GM19351 (cell line): ENCODE measurements at regions not wholly inside any gene's neighbourhood (a gene's known extent, or its start where the extent isn't known, plus 50 kb on each side); places are given as distances from the start of the nearest gene placed in this dataset.

Experiments
- ATAC-seq: cut with Tn5 transposase; IDR thresholded peaks from one replicate; pipeline ENCODE4 v1.9.1; 2021; ENCODE audit warnings: mild to moderate bottlenecking, moderate library complexity; ENCODE audit not compliant: unreplicated experiment

DNA sequence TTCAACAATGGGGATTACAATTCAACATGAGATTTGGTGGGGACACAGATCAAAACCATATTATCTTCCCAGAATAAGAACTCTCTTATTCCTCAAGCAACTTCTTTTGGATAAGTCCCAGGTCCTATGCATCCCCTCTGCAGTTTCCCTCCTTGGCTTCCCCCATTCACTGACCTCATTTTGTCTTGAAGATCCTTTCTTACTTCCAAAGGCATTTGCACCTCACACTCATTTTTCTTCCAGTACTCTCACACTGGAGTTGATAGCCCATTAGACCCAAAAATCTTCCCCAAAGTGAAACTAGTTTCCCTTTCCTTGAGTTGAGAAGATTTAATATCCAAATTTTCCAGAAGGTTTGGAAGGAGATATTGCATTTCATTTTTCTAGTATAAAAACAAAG is 178.0 kb upstream of the DAPK1 start:
- ATAC-seq, result no peak

DNA sequence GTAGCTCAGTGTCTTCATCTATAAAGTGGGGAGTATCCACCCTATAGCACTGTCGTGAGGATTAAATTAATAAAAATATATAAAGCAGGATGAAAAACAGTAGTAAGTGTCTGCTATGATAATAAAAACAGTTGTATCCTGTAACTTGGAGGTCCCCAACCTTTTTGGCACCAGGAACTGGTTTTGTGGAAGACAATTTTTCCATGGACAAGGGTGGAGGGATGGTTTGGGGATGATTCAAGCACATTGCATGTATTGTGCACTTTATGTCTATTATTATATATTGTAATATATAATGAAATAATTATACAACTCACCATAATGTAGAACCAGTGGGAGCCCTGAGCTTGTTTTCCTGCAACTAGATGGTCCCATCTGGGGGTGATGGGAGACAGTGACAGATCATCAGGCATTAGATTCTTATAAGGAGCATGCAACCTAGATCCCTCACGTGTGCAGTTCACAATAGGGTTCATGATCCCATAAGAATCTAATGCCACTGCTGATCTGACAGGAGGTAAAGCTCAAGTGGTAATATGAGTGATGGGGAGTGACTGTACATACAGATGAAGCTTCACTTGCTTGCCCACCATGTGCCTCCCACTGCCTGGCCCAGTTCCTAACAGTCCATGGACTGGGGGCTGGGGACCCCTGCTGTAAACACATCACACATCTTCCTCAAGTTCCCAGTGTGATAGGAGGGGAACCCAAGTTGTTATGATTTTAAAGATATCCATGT is 177.4 kb upstream of the DAPK1 start:
- no peak for ATAC-seq

DNA sequence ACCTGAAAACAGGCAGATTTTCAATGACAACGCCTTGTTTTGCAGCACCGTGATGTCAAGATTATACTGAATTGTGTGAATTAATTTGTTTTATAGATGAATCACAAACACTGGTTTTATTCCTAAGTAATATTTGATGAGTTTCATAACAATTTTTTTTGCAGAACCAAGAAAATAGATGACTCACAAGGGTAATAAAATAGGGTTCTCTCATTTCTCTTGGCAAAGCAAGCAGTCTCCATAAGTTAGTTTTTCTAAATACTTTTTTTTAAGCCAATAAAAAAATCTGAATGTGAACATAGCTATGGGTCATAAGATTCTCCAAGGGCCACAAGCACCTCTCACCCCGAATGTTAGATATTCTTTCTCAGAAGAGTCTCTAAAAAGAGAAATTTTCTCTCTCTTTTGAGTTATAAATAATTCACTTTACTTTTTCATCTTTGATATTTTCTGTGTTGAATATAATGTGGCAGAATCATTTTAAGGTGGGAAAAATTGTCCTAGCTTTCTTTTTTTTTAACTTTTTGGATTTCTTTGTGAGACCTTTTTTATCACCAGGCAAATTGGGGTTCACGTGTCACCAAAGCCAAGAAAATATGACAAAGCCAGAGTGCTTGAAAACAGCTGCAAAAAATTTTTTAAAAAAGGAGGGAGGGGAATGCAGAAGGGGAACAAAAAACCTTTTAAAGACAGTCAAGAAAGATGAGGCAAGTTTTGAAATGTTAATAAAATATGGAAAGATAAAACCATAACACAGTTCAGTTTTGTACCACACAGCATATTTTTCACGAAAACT is 174.6 kb upstream of the DAPK1 start:
- ATAC-seq, result no peak

DNA sequence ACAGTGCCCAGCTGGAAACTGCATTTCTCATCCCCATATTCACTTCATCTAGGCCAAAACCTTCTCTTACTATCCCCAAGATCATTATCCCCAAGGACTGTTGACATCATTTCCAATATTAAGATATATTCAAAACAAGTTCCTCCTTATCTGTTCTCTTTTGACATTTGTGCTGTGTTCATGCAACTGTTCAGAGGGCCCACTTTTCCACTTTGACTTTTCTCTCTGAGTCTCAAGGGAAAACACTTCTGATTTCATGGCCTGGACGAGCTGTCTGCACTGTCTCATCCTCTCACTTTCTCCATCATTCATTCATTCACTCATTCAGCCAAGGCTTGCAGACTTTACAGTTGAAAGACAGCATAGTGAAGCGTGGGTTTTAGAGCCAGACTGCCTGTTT is 173.7 kb upstream of the DAPK1 start:
- no peak for ATAC-seq

DNA sequence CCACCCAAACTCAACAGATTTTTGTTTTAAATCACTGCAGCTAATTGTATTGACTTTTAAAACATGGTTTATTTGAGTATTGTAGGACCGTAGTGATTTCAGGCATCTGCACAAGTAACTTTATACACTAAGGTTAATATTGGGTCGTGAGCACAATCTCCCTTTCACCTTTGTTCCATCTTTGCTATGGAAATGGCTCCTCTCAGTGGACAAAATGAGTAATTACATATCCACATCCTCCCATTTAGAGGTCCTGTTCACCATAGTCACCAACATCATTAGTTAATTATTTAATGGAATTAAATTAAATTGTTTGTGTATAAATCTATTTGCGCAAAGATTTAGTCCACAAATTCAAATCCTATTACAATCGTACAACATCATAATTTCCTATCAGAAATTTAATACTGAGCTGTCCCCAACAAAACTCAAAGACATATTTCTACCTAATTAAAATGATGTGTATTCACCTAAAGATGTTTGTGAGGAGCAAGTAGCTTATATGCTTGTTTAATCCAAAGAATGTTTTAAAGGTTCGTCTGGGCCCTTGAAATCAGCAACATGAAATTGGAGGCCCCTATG is 173.0 kb upstream of the DAPK1 start:
- ATAC-seq, result peak; percentile 75

DNA sequence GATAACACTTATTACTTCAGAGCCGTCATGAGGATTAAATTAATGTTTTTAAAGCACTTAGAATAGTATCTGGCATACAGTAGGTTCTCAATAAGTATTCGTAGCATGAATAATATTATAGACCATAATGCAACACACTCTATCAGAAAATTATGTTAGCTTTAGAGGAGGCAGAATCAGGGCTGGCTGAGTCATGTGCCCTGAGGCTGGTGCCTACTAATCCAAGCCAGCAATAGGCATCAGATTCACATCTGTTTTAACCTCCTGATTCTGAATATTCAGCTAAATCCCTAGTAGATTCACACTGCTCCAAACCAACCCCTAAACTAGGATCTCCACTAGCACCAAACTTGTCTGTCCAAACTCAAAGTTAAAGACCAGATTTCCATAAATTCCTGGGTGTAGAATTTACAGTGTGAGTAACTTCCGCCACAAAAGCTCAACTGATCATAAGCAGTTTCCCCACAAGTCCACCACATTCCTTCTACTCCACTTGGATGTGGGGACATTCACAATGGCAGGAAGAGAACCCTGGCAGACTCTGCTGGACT is 170.0 kb upstream of the DAPK1 start:
- ATAC-seq, result no peak

DNA sequence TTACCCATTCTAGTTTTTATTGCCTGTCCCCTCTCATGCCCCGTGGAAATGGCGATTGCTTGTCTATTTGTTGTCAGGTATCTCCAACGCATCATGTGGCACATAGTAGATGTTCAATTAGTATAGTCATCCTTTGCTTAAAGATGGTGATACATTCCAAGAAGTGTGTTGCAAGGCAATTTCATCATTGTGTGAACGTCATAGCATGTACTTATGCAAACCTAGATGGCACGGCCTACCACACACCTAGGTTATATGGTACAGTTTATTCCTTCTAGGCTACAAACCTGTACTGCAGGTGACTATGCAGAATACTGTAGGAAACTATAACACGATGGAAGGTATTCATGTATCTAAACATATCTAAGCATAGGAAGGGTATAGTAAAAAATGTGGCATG is 163.9 kb upstream of the DAPK1 start:
- no peak for ATAC-seq

DNA sequence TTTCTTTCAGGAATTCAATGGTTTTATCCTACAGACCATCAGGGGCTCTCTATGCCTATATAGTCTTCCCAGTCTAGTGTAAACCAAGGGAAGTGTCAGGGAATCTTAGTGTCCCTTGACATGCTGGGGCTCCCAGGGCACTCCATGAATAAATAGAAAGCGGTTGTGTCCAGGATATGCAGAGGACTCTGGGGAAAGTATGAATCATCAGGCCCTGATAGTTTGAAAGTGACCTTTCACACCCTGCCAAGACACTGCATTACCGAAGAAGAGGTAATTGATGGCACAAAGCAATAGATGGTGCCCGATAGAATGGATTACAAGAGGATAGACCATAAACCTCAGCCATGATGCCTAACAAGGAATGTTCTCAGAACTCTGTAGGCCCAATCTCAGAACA is 163.3 kb upstream of the DAPK1 start:
- no peak for ATAC-seq

DNA sequence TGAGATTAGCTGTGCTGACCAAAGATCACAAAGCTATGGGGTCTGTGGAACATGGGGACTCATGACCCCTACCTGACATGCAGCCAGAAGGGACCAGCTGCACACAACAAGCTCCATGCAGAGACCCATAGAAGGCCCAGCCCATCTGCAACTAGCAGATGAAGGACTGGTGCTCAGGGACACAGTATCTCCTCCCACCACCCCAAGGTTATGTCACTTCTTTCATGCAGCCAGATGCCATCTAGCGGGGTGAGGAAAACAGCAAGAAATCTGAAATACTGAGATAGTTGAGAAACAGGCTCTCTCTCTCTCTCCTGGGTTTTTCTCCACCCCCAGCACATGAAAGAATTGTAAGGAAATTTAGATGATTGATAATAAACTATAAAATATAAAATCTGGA is 161.3 kb upstream of the DAPK1 start:
- peak; percentile 61 for ATAC-seq

DNA sequence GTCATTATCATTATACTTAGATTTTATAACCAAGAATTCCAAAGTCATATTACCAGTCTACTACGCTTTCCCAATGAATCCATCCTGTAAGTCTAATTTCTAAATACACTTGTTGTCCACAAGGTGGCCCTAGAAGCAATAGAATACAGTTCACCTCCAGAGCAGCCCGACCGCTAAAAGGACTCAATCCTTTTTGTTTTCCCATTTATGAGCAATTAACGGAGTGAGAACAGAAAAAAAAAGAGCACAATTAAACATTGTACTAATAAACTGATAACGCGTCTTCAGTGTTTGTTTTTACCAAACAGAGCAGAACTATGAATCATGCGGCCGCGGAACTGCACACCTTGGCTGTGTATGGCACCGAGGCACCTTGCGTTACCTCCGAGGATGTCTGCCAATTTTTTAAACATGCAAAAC is 160.7 kb upstream of the DAPK1 start:
- ATAC-seq, result peak; percentile 67

DNA sequence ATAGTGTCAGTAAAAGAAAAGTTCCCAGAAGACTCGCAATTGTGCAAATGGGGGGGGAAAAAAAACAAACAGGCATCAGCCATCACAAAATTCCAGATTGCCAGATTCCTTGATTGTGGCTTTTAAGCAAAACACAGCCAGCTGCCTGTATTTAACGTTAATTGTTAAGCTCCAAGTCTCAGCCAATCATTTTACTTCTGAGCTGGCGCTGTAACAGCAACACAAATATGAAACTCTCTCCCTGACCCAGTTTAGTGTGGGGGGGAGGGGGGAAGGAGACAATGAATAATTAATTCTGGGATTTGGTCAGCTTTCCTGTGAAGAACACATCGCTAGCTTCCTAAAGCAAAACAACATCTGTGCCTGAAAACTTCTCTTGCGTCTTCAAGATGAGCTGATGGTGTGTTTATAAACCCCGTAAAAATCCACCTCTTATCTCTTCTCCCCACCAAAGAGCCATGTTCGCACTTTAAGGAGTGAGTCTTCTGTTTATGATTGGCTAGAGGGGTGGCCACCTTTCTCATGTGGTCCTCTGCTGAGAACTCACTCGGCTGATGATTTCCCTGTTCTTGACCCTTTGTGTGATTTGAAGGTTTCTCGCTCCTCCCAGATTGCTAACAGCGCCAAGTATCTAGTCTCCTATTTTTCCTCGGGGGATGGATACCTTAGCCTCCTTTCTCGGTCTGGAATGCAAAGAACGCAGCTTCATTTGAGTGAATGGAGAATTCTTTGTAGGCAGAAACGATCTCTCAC is 160.2 kb upstream of the DAPK1 start:
- no peak for ATAC-seq

DNA sequence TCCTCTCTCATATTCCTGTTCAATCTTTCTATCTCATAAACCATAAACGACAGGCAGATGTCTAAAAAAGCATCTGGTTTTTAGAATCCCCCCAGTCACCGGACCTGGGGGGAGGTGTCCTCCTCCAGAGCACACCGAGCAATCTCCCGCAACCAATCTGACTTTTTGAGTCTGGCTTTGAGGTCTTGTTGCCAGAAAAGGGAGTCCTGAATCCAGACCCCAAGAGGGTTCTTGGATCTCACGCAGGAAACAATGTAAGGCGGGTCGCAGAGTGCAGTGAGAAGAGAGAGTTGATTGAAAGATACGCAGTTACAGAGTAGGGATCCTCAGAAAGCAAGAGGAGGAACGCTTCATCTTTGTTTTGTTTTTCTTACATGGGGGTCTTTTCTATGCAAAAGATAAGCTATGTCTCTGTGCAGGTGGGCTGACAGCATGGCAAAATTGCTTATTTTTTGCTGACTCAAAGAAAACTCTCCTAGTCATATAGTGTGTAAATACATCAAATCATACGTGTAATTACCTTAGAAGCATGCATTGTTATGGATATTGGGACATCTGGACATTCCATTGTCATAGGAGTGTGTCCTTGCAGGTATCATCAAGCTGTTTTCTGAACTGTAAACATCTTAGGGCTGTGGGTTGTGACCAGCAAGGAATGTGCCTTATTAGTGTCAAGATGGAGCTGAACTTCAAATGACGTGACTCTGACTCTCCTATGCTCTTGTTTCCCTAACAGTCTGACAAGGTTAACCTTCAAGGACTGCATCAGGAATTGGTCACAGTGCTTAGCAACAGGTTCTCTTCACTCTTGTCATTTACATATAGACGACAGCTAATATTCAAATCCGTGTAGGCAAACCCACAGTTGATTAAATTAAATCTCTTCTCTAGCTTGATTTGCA is 159.3 kb upstream of the DAPK1 start:
- no peak for ATAC-seq

DNA sequence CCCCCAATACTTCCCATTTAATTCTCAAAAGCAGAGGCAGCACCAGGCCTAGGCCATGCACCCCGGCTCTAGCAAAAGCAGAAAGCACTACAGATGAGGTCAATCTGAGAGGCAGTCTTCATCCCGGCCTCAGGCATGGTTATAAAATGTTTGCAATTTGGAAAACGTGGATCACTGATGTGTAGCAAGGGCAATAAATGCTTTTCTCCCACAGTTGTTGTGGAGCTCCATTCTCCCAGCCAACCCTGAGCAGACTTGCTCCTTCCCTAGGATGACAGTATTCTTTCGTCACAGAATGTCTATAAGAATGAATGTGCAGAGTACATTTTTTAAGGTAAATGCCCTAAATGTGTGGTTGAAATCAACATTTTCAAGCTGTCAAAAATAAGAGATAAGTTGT is 157.3 kb upstream of the DAPK1 start:
- ATAC-seq, result no peak

DNA sequence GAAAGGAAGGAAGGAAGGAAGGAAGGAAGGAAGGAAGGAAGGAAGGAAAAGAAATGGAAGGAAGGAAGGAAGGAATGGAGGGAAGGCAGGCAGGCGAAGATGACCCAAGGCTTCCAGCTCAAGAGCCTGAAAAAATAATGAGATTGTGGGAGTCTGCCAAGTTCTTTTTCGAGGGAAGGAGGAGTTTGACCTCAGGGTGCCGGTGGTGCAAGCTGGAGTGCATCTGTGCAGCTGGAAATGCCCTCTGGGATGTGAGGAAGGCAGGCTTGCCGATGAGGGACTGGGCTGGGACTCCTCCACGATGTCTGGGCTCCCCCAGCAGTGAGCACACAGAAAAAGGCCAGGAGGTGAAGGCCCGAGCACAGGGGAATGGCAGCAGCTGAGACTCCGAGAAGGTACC is 154.9 kb upstream of the DAPK1 start:
- no peak for ATAC-seq

DNA sequence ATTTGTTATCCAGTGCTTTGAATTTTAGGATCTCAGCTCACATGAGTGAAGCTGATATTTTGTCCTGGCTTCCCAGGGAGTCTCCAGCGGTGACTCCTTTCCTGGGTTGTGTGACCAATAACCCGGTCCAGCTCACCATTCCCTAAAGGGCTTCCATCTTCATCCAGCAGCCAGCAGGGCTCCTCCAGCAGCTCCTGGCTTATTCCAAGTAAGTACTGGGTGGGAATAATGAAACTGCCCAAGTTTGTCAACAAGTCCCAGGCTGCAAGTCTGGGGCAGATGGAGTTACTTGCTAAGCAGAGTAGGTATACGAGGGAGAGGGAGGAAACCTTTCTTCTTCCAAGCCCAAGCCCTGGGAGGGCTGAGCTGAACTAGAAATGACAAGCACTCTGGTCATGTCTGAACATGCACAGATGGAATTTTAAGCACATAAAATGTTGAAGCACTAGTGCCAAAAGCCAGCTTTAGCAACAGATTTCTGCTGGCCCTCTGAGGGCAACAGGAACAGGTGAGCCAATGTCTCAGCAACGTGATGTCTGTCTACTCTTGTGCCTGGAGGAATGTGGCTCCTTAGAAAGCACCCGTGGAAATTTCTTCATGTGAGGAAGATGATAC is 153.7 kb upstream of the DAPK1 start:
- ATAC-seq, result no peak

DNA sequence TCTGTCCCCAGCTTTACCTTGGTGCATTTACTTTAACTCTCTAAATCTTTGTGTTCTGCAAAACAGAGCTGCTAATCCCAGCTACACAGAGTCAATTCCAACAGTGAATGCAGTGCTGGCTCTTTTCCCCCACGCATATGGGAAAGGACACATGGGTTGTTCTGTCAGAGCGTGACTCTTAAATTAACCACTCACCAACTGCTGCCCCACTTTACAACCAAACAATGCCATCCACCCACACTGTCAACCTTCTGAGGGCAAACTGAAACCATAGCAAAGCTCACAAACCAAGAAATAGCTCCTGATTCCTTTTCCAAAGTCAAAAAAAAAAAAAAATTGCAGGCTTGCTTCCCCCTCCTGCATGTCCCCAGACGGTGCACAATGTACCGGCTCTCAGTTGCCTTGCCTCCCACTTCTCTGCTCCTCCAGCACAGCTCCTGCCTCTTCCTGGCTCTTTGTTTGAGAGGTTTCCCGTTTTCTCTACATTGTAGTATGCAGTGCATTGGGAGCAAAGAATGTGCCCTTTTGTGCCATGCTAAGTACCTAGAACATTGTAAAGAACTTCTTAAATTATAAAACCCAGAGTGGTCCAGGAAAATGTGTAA is 151.5 kb upstream of the DAPK1 start:
- no peak for ATAC-seq

DNA sequence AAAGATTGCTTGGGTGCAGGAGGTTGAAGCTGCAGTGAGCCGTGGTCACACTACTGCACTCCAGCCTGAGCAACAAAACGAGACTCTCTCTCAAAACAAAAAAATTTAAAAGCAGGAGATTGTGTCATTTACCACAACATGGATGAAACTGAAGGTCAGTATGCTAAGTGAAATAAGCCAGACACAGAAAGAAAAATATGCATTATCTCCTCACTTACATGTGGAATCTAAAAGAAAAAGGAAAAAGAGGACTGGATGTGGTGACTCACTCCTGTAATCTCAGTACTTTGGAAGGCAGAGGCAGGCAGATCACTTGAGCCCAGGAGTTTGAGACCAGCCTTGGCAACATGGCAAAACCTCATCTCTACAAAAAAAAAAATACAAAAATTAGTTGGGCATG is 146.8 kb upstream of the DAPK1 start:
- ATAC-seq, result no peak

DNA sequence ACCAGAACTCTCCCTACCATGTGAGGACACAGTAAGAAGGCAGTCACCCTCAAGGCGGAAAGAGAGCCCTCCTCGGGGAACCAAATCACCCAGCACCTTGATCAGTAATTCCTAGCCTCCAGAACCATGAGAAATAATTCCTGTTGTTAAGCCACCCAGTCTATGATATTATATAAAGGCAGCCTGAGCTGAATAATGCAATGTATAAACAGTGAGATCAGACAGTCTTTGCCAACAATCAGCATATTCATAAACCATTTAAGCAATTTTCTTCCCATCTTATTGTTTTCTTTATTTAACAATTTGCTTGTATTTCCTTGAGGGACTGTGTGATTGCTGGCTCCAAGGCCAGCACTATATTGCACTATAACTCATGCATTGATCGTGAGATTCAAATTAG is 144.4 kb upstream of the DAPK1 start:
- ATAC-seq, result no peak

DNA sequence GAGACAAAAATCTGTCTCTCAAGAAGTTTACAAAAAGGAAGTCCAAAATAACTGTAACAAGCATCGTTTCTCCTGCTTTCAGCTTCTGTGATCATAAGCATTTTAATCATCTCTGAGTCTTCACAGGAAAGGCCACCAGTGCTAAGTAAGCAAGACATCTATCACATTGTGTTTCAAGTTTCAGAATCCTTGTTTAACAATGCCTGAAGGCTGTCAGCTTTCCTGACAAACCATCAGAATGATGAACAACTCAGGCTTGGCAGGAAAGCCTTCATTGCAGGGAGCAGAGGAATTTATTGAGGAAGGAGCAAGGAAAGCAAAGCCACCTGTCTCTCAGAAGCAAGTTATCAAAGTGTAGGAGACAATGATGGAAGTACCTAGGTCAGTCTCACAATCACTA is 143.5 kb upstream of the DAPK1 start:
- no peak for ATAC-seq
